GM19438 (cell line): ENCODE measurements at regions not wholly inside any gene's neighbourhood (a gene's known extent, or its start where the extent isn't known, plus 50 kb on each side); places are given as distances from the start of the nearest gene placed in this dataset.

Source experiments
- ATAC-seq: cut with Tn5 transposase; IDR thresholded peaks from one replicate; pipeline ENCODE4 v1.9.1; 2021; ENCODE audit warnings: low read depth; ENCODE audit not compliant: unreplicated experiment

DNA sequence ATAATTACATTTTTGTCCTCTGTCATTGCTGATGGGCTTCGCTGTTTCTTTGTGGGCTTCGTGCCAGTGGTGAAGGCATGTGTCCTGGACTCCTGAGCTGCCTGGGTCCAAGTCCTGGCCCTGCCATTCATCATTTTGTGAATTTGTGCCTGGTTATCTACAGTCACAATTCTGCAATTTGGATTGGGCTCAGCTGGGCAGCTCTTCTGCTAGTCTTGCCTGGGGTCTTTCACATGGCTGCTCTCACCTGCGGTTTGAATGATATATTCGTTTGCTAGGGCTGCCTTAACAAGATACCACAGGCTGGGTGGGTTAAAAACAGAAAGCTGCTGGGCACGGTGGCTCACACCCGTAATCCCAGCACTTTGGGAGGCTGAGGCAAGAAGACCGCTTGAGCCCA lies 192.7 kb upstream of the IER5L start:
- ATAC-seq: no peak

DNA sequence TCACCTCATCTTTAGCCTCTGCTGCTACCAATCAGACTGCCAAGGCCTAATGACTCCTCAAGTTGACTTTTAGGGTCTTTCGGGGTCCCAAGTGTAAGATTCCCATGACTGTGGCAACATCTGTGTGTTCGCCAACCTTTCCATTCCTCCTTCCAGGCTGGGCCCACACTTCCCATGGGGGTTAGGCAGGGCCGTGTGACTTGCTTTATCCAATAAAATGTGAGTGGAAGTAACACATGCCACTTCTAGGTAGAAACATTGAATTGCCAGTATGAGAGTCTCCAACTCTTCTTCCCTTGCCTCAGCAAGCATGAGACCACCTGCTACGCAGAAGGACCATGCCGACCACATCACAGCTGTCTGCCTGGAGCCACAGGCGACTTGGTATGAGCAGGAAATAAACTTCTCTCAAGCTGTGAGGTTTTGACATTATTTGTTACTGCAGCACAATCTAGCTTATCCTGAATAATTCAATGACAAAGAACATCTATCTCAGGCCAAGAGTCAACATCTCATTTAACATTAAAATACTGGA lies 190.4 kb upstream of the IER5L start:
- no peak for ATAC-seq

DNA sequence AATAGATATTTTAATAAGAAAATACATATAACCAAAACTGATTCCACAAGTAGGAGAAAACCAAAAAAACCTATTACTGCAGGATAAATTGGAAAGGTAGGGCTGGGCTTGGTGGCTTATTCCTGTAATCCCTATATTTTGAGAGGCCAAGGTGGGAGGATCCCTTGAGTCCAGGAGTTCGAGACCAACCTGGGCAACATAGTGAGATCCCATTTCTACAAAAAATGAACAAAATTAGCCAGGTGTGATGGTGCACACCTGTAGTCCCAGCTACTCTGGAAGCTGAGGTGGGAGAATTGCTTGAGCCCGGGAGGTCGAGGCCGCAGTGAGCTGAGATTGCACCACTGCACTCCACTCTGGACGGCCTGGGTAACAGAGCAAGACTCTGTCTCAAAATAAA lies 189.2 kb upstream of the IER5L start:
- no peak for ATAC-seq

DNA sequence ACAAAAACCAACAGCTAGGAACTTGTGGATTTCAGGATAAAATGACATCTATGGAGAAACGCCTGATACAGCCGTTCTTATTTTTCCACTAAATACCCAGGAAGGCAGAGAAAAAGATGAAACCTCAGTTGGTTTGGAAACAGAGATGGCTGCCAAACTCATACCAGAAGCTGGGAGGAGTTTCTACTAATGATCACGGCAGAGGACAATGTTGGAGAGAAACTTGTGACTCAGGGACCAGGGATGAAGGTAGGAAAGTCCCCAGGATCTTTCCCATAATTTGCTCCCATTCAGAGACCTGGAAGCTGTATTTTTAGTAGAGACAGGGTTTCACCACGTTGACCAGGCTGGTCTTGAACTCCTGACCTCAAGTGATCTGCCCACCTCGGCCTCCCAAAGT lies 187.1 kb upstream of the IER5L start:
- no peak for ATAC-seq

DNA sequence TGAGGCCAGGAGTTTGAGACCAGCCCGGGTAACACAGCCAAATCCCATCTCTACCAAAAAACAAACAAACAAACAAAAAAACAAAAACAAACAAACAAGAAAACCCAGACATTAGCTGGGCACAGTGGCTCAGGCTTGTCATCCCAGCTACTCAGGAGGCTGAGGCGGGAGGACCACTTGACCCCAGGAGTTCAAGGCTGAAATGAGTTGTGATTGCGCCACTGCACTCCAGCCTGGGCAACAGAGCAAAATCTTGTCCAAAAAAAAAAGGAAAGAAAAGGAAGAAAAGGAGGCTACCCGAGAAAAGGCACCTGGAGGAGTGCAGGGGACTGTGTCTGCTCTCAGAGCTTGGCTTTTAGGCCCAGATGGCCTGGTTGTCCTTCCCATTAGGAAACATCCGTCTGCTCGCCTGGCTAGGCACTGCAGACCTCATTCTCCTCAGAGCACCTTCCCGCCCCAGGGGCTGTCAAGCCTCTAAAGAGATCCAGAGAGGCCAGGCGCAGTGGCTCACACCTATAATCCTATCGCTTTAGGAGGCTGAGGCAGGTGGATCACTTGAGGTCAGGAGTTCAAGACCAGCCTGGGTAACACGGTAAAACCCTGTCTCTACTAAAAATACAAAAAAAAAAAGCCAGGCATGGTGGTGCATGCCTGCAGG lies 185.3 kb upstream of the IER5L start:
- ATAC-seq: no peak

DNA sequence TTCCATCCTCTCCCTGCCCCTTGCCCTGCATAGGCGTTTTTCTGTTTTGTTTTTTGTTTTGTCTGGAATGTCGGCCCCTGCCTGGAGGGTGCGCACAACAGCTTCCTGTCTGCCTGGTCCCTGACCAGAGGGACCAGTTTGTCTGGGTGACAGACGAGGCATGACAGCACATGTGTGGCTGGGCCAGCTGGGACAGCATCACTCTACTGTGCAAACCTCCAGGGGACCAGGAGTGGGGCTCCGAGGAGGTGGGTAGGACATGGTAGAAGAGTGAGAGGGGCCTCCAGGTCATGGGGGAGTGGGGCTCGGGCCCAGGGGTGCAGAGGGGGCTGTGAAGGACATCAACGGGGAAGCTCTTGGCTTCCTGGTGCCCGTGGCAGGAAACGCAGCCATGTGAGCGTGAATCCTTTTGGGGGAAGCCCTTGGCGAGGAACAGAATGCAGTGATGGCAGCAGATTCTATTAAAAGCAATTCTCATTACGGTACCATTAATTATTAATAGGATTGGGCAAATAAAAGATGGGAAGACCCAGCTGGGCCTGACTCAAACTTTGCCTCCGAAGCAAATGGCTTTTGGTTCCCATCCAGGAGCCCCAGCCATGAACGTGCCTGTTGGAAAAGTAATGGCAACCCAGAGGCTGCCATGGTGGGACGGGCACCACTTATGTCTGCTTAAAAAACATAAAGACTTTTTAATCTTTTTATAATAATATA lies 184.4 kb upstream of the IER5L start:
- ATAC-seq: no peak

DNA sequence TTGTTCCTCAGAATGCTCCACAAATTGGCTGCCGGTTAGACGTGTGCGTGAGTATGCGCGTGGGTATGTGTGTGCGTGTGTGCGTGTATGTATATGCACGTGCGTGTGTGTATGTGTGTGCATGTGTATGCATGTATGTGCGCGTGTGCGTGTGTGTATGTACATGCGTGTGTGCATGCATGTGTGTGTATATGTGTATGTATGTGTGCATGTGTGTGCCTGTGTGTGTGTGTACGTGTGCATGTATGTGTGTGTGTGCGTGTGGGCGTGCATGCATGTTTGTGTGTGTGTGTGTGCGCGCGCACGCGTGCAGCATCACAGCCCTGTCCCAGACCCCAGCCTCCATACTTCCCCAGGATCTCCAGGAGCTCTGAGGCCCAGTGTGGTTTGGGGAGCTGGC lies 183.1 kb upstream of the IER5L start:
- no peak for ATAC-seq

DNA sequence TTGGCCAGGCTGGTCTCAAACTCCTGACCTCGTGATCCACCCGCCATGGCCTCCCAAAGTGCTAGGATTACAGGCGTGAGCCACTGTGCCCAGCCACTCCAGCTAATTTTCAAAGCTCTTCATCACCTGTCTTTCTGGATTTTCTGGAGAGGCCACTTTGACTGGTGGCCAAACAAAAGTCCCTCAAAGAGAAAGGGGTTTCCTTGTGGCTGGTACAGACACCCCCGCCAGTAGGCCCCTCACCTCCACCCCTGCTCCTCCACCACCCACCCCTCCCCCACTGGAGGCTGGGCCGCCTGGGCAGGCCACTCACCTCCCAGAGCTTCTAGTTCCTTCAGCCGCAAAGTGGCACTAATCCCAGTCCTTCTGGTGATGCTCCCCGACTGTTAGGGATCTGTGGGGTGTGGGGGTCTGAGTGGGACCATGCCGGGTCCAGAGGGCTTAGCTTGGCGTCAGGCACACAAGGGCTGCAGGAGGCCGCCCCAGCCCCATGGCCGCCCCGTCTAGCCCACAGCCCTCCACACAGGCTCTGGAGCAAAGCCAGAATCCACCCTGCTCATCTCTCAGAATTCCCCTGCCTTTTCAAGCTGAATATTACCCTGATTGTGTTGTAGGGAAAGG lies 182.0 kb upstream of the IER5L start:
- no peak for ATAC-seq

DNA sequence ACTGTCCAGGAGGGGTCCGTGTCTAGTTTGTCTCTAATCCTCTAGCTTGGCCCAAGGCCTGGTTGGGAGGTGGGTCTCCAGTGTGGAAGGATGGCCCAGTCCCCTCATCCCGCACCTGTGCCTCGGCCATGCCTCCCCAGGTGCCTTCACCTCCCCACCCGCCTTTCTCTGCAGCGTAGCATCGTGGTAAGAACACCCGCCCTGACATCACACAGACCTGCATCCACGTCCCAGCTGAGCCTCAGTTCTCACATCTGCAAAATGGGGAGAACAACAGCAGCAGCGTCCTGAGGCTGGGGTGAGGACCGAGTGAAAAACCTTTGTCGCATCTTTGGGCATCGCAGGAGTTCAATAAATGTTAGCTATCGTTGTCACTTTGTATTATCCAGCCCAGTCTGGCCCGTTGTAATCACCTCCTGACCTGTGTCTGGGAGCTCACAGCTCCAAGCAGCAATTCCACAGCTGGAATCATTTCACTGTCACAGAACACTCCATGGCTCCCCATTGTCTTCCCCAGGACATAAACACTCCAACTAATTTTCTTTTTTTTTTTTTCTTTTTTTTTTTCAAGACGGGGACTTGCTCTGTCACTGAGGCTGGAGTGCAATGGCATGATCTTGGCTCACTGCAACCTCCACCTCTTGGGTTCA lies 181.2 kb upstream of the IER5L start:
- no peak for ATAC-seq

DNA sequence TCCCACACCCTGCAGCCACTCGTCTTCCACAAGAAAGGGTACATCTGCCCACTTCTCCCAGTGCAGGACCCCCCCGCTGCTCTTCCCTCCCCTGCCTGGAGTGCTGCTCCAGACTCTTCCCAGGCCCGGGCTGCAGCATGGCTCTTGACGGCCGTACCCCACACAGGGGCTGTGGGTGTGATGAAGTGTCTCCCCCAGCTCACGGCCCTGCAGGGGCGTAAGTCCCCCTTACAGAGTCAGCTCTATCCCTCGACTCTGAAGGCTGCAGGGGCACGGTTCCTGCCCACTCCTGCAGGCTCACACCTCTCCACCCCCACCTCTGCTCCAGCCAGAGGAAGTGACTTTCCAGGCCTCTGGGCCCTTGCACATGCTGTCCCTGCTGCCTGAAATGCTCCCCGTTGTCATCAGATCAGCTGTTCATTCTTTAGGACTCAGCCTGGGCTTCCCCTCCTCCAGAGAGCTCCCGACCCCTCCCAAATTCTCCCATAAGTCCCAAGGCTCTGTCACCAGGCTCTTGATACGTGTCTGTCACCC lies 180.6 kb upstream of the IER5L start:
- ATAC-seq: no peak

DNA sequence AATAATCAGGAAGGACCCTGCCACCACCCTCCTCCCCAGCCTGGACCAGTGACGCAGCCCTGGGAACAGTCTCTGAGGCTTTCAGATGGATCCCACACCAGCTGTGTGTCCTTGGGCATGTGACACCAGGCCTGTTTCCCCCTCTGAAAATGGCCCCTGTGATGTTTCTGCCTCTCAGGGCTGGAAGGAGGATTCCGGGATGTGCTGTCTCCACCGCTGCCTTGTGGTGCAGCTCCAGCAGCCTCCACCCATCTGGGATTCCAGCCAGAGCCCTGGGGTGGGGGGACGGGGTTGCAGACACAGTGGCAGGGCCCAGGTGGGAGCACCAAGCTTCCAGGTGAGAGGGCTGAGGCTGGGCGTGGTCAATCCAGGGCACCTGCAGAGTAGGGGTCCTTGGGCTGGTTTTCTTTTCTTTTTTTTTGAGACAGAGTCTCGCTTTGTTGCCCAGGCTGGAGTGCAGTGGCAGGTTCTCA lies 179.7 kb upstream of the IER5L start:
- no peak for ATAC-seq

DNA sequence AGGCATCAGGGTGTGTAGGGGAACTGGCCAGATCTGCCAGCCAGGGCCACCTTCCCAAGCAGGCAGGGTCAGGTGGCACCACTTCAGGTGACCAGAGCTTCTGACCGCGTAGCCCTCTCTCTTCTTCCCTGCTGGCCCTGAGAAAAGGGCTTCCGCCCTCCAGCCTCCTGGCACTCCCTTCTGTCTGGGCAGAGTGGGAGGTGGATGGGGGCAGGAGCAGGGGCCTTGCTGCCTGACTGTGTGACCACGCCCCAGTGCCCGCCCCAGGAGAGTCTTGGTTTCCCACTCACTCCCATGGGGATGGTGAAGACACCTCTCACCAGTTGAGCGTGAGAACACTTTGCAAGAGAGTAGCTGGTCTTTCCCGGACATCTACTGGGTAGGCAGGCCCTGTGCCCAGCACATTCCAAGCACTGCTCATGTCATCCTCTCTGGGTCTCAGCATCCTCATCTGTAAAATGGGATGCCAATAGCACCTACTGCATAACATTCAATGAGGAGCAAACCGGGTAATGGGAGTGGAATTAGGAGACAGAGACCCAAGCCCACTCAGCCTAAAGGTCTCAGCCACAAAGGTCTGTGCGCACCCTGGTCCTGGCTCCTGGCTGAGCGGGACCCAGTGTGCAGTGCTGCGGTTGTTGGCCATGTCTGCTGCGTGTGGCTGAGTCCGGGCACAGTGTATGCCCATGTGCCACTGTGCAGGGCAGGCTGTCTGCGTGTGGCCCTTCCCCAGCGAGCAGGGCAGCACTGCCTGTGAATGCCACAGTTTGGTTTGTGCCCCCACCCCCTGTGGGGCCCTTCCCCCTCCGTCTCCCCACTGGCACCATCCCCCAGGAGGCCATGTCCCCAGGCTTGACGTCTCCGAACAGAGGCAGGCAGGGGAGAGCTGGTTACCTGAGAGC lies 179.1 kb upstream of the IER5L start:
- no peak for ATAC-seq

DNA sequence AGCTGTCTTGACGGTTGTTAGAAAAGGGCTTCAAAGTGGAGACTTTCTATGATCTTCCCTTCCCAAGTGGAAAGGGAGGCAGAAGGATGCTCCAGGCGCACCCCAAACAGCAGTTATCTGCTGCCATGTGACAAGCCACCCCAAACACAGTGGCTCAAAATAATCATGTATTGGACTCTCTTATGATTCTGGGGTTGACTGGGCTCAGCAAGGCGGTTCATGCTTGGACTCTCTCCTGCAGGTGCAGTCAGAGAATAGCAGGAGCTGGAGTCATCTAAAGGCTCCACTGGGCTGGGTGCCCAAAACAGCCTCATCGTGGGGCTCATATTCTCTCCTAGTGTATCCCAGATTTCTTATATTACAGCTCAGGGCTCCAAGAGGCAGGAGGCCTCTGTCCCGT lies 177.6 kb upstream of the IER5L start:
- ATAC-seq: no peak

DNA sequence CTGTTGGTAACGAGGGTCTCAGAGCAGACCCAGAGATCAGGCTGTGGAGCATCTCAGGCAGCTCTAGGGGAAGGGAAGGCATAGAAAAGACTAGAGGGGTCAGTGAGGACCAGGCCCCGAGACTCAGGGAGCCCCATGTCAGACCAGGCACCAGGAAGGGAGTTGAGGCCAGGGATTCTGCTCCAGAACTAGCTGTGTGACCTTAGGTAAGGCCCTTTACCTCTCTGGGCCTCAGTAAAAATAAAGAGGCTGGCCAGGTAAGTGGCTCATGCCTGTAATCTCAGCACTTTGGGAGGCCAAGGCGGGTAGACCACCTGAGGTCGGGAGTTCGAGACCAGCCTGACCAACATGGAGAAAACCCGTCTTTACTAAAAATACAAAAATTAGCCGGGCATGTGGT lies 176.4 kb upstream of the IER5L start:
- no peak for ATAC-seq

DNA sequence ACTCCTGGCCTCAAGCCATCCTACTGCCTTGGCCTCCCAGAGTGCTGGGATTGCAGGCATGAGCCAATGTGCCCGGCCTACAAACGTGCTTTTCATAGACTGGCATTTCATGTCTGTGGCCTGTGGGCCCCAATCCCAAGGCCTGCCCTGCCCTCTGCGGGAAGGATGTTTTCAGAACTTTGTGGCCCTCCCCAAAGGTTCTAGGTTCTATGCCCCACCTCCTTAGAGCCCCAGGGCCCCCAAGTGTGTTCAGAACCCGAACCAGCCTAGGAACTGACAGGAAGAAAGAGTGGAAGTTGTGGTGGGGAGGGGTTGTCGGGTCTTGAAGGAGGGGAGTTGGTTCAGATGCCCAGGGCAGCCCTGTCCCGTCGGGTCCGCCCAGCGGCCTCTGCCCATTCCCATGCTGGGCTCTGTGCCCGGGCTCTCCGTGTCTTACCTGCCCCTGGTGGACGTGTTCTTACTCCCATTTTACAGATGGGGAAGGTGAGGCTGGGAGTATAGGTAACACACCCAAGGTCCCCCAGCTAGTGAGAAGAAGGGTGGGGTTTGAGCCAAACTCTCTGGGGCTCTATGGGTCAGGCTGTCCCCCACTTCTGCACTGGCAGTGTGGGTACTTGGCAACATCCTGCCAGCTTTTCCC lies 175.8 kb upstream of the IER5L start:
- no peak for ATAC-seq

DNA sequence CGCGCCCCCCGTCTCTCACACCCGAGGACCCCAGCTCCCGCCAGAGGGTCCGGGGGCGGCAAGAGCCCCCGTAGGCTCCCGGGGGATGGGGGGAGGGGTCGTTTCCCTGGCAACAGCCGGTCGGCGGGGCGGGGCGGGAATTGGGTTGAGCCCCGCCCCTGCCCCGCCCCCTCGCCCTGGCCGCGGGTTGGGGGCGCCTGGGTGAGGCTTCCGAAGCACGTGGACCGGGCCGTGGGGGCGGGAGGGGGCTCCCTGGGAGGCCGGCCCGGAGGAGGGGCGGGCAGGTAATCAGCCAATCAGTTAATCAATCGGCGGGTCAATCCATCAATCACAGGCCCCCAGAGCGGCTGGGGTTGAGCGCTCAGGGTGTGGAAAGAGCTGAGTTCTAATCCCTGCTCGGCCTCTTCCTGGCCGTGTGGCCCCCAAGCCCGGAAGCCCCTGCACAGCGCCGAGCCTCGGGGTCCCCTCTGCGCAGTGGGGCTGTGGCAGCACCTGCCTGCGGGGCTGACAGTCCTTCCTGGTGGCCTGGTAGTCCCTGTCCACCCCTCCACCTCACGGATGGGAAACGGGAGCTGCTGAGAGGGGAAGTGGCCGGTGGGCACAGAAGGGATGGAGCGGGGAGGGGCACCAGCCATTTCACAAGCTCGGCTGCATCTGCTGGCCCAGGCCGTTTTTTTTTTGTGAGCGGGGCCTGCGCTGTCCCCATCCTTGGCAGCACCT lies 174.2 kb upstream of the IER5L start:
- ATAC-seq: no peak

DNA sequence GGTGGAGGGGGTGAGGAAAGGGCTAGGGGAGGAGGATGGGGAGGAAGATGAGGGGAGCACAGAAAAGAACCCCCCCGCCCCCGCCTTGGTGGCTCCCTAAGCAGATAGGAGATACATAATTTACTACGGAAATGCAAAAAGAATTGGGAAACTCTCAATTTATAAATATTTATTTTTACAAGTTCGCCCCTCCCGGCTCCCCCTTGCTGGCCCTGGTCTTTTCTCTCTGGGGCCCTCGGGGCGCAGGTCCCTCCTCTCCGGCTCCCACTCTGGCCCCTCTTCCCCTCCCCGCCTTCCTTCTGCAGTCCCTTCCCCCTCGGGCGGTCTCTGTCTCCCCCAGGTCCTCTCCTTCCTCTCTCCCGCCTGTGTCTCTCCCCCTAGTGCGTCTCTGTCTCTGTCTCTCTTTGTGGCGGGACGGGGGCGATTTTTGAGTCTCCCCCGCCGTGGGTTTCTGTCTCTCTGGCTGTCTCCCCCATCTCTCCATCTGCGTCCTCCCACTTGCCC lies 173.6 kb upstream of the IER5L start:
- no peak for ATAC-seq

DNA sequence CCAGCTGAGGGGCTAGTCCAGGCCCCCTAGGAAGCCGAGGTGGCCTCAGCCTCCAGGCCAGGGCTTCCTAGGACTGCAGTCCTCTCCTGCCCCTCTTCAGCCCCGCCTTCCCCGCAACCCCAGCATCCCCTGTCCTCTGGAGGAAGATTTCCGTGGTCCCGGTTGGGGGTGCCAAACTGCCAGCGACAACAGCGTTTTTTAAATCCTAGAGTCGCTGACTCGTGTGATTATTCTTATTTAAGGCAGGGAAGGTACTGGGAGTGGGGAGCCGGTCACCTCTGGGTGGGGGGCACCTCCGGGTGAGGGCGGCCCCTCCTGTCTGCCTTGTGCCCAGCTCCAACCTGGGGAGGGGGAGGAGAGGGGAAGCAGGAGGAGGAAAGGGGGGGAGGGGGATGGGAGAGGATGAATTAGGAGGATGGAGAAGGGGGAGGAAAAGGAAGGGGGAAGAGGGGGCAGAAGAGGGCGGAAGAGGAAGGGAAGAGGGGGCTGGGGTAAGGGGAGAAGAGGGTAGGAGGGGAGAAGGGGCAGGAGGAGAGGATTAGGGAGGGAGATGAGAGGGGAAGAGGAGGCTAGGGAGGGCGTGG lies 173.1 kb upstream of the IER5L start:
- no peak for ATAC-seq
